Renal cortex interstitium (tissue), 11 donors: ENCODE measurements at regions not wholly inside any gene's neighbourhood (a gene's known extent, or its start where the extent isn't known, plus 50 kb on each side); places are given as distances from the start of the nearest gene placed in this dataset.
A peak's percentile ranks its signal among the peaks of the same experiment; 100 is the strongest.

Experiments used
- DNase-seq, 11 donors: peaks; one replicate each; pipeline ENCODE4 v3.0.0-alpha.2; 2013; ENCODE audit warnings: low read depth in 9 of 11, low spot score in 4 of 11; ENCODE audit errors: extremely low read depth in 1 of 11

DNA sequence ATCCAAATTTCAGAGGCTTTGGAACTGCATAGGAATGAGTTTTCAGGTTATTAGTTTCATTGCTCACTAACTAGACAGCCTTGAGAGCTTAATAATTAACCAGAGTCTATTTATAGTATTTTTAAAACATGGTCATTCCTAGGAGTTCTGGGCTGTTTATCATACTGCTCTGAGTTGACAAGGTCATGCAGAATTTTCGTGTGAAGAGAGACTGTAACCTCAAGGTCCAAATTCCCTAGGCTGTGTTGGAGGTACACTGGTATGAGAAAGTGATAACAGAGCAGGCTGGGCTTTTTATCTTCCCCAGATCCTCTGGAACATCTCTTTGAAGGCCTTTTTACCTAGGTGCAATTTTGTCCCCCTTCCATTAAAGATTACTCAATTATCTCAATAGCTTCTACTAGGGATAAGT lies 736.3 kb downstream of the LTN1 start:
- DNase-seq, result peak in 6 of 11 donors; percentile 35 to 74 (median 42)

DNA sequence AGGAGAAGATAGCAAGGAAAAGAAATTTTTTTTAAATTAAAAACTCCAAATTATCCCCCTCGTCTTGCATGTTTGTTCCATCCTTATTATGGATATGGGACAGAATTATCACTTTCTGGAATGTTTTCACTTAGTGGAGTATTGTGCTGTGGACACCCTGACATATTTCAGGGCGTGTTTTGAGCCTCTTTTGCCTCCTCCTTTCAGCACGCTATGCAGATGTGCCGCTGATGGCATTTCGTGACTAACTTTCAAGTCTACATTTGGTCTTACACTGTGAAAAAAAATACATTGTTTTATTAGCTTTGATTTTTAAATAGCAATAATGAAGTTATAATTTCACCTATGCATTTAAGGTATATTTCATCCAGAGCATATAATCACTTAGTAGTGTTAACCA lies 738.7 kb downstream of the LTN1 start:
- no peak for DNase-seq

DNA sequence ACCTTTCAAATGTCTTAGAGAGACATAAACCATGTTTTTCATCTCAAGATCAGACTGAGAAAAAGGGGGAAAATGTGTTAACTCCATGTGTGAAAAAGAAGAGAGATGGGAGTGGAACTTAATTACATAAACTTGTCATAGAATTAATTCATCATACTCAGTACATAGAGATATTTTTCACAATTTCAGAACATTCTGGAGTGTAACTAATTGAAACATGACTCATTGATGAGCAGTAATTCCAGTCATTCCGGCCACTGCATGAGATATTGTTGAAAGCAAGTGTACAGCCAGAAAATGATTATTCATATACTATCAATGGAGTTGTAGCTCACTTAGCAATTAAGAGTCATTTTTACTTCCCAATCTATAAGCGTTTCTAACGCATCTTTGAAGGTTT lies 739.3 kb downstream of the LTN1 start:
- no peak for DNase-seq

DNA sequence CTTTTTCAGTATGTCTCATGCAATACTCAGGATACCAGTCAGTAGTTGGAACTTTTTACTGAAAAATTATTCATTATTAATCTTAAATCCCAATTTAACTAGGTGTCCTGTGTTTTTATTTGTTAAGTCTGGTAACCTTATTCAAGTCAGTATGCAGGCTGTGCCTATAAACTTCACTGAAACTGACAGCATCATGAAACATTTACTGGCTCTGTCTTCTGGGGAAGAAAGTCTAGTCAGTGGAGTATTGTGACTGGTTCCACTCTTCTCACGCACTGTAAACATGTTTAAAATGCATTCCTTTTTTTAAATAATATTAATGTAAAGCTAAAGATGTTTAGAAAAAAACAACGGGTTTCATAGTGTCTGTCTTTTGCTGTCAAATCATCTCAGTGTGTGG lies 739.7 kb downstream of the LTN1 start:
- no peak for DNase-seq

DNA sequence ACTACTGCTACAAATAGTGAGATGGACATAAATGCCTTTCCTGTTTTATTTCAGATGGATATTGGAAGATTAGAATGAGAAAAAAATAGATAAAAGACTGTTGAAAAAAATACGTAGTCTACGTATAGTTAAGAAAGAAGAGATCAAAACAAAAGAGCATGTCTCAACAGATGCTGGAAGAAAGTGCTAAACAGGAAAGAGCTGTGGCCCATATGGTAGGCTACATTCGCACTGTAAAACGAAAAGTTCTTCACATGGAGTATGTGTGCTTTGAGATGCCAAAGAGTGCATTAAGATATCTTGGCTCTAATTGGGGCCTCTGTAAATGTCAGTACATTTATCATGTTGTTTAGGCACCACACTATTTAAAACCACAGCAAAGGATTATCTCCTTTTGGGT lies 741.7 kb downstream of the LTN1 start:
- DNase-seq, result no peak

DNA sequence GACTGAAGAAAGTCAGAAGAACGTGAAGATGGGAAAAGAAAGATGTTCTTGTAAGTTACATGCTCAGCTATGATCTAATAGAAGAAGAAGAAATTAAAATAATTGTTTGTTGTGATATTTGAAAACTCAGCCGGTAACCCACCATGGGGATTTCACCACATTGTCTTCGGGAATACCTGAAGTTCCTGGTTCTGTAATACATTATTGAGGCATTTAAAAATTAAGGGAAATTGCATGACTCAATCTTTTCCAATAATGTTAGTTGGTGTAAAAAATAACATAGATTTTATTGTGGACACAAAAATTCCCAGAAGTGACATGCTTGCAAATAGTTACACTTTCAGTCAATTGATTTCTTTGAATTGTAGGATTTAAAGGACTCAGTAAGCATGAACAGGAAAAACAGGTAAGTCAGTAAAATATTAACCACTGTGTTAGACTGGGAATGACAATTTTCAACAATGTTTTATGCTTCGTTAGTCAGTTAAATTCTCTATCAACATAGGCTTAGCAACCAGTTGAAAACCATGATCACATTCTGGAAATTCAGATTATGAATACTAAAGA lies 745.1 kb downstream of the LTN1 start:
- DNase-seq, result peak in 10 of 11 donors; percentile 35 to 78 (median 44)

DNA sequence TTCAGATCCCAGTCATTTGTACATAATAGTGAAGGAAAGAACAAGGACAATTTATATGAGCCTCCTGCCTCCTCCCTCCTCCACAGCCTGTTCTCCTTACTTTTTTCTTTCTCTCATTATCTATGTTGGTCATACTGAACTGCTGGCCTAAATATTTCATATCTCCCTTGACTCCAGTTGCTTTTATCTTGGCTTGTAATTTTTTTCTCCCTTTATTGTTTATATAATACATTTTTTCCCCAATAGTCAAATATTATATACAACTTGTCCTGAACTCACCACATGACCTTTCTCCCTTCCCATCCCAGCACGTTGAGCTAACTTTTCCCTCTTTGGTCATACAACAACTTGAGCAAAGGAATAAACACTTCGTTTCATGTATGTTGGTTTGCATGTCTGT lies 752.1 kb downstream of the LTN1 start:
- no peak for DNase-seq

DNA sequence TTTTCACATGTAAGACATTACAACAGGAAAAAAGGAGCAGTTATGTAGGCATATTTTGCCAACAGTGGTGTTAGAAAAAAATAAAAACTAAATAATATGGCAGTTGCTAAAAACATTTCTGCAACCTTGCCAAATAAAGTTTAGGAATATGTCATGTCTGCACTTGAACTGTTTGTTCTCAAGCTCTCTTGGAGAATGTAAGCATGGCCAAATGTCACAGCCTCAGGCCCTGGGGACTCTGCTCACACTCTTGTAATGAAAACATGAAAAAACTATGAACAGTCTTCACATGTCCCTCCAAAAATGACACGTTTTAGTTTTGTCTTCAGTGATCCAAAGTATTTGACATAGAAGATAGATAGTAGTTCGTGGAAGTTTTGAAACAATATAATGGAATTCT lies 753.3 kb downstream of the LTN1 start:
- DNase-seq, result no peak

DNA sequence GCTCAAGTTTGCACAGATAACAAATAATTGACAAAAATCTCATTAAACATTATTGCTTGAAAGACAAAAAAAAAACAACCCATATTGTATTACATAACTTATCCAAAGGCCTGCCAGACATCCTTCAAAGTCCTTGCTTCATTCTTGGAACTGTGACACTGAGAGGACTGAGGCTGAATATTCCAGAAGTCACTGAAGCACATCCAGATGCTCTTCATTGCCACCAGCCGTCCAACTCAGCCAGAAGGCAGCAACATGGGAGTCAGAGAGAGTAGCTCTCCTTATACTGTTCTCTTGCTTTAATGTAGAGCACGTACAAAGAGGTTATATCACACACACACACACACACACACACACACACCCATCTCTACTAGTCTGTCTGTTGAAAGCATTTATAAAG lies 755.0 kb downstream of the LTN1 start:
- no peak for DNase-seq

DNA sequence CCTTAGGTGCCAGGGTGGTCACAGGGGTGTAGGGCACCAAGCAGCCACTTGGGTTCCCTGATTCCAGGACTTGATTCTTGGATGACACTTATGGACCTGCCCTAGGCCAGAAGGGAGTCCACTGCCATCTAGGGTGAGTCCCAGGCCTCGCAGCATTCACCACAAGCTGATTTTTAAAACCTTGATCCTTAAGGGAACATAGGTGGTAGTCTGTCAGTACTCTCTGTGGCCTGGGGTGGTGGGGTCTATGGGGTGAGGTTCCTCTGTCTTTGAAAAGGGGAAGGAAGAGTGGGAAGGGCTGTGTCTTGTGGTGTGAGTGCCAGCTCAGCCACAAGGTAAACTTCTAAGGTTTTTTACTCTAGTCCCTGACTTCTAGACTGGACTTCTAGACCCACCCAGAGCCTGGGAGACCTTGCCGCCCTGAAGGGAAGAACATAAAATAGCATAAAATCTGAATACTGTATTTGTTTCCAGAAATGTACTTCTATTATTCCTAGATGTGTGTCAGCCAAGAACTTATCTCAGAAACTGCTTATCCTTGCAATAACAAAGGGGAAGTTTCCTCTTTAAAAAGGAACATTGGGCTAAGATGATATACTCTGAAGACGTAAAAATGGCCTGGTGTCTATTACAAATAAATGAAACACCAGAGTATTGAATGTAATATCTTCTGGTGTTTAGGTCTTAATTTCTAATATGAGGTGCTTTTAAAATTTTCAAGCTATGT lies 757.3 kb downstream of the LTN1 start:
- DNase-seq, result no peak

DNA sequence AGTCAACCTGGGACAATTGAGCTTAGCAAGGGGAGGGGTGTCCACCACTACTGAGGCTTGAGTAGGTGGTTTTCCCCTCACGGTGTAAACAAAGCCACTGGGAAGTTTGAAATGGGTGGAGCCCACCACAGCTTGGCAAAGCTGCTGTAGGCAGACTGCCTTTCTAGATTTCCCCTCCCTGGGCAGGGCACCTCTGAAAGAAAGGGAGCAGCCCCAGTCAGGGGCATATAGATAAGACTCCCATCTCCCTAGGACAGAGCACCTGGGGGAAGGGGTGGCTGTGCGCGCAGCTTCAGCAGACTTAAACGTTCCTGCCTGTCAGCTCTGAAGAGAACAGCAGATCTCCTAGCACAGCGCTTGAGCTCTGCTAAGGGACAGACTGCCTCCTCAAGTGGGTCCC lies 758.4 kb downstream of the LTN1 start:
- DNase-seq, result no peak

DNA sequence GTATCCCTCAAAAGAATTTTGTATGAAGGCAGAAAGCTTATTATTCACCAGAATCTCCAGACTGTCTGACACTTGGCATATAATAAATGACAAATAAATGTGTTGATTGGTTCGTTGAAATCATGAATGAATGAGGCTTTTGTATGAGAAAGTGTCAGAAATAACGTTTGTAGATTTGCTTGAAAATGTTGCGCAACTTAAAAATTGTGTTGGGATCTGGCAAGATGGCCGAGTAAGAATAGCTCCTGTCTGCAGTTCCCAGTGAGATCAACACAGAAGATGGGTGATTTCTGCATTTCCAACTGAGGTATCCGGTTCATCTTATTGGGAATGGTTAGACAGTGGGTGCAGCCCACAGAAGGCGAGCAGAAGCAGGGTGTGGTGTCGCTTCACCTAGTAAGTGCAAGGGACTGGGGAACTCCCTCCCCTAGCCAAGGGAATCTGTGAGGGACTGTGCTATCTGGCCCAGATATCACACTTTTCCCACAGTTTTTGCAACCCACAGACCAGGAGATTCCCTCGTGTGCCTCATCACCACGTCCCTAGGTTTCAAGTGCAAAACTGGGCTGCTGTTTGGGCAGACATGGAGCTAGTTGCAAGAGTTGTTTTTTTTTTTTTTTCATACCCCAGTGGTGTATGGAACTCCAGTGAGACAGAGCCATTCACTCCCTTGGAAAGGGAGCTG lies 759.0 kb downstream of the LTN1 start:
- no peak for DNase-seq

DNA sequence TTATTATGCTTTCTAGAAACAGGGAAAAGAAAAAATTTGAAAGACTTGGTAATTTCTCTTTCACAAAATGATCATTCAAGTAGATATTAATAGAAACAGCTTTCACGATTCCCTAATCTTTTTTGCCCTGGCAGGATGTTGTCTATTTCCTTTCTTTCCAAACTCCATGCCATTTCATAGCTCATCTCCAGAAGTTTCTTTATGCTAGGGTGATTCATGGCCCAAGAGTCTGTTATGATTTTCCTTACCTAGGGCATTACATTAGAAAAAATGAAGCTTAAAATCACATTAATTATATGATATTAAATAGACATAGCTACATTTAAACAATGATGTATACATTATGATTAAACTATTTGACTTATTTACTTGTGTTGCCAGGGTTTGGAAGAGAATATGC lies 762.1 kb downstream of the LTN1 start:
- no peak for DNase-seq

DNA sequence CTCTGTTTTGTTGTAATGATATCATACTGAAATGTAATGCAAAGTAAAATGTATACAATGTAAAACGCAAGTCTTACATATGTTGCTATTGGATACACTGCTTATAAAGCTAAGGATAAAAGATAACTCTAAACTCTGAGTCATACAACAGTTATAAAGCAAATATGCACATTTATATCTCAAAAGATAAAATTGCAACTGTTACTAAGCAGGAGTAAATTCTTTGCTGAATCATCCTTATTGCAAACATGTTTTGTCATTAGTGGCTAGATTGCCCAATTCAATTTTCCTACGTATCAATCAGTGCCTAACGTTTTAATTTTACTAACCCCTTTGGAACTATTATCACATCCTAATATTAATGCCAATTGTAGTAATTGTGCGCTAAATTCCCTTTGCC lies 762.9 kb downstream of the LTN1 start:
- no peak for DNase-seq

DNA sequence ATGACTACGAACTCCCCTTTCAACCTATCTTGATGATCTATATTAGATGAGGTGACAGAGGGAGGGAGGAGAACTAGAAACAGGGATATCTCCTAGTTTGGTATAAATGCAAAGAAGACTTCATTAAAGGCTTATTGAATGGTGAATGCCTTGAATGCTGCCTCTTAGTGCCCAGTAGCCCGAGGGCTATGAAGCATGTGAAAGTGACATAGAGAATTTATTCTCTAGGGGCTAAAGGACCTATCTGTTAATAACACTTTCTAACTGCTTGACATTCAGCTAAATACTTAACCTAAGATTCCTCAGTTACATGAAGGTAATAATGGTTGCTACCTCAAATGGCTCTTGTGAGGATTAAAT lies 764.1 kb downstream of the LTN1 start:
- DNase-seq, result no peak

DNA sequence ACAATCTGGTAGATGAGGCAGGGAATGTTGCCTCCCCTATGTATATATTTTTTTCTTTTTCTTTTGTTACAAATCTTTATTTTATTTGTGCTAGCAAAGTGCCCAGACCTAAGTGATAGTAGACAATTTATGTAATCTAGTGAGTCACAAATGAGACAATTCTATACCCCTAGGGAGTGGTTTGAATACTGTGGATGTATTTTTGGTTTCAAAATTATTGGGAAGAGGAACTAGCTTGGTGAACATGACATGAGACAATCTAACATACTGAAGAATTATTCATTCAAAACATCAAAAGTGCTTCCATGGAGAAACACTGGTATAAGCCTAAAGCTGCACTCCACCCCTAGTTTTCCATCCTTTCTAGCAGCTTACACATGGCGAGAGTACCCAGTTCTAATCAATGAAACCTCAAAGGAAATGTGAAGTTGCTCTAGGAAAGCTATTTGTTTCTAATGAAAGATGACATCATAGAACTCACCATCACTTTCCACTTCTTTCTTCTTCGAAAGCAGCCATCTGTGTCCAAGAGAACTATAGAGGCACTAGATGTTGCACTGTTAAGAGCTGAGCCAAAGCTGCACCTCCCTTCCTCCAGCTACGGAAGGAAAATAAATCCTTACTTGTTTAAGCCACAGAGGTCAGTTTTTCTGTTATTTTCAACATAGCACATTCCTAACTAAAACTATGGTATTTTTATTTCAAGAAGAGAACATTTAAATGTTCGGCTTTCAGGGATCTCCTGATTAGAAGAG lies 764.6 kb downstream of the LTN1 start:
- no peak for DNase-seq

DNA sequence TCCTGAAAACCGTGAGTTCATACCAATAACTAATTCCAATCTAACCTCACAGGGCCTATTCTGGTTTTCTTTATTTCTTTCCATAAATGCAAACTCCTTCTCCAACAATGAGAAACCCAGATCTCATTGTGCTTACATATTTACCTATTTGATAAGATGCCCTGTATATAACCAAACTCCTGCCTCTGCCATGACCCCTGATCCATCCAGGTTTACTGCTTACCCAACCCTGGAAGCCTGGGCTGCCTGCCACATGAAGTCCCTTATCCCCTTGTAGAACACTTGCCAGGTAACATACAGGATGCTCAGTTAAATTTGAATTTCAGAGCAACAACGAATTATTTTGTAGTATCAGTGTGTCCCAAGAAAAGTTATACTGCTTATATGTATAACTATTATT lies 766.1 kb downstream of the LTN1 start:
- DNase-seq, result no peak

DNA sequence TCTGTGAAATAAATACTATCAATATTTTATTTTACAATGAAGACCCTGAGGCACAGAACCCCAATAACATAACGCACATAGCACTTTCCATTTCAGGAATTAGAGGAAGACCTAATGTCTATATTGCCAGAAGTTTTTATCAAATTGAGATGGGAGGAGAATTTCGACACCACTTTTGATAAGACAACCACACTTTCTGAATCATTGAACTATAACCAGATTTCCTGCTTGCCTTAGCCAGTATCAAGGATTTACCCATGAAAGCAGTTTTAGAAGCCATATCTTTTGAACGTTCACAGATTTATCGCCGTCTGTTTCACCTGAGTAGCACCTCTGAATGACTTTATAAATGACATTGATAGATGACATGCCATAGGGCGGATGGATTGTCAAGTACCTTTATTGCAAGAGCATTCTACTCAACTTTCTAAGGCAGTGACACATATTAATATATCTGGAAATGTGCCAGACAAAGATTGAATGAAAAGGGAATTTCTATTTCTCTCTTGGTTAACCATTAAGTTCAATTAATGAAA lies 768.4 kb downstream of the LTN1 start:
- no peak for DNase-seq

DNA sequence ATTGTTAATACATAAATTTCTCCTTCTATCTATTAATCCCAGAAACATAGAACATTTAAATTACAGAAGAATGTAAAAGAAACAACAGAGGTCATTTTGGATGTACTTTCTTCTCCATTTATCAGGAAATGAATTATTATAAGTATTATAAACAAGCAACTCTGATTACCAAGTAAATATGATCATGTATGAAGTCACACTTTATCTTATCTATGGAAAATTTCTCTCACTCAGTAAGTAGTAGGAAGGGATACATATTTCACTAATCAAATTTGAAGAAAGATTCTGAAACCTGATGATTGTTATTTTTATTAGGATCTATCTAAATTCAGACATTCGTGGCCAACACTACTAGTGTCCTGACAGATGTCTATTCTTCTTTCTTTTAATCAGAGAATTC lies 770.7 kb downstream of the LTN1 start:
- DNase-seq, result no peak

DNA sequence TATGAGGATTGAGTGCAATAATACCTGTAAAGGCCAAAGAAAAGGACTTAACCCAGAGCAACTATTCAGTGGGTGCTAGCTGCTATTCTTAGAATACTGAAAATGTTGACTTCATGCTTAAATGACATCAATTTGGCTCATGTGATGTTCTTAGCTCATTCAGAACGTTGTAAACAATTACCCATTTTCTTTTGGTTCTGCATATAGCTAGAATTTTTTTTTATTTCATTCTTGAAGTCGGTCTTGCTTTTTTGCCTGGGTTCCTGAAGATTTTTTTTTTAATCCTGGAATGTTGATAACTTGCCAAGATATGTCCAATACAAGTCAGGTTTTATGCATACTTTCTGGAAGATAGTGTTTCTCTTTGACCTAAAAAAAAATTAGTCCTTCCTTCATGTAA lies 772.0 kb downstream of the LTN1 start:
- DNase-seq, result no peak
